WTC11 (cell line): ENCODE measurements at regions not wholly inside any gene's neighbourhood (a gene's known extent, or its start where the extent isn't known, plus 50 kb on each side); places are given as distances from the start of the nearest gene placed in this dataset.

ENCODE experiments used
- ATAC-seq: fragments of 200-7000 bp; cut with Tn5 transposase; 2 replicates; pipeline ENCODE4 v1.10.0; 2021; ENCODE audit warnings: mild to moderate bottlenecking, moderate library complexity
- CTCF ChIA-PET: fragments of 300-600 bp; sonication (Branson Sonifier 250); formaldehyde crosslinking; loops from one replicate; lab custom pipeline; 2021; ENCODE audit warnings: antibody characterized with exemption; lab: Charles Lee
- POLR2A ChIA-PET: fragments of 350-600 bp; sonication (Branson Sonifier 250); formaldehyde crosslinking; loops from one replicate; lab custom pipeline; 2021; ENCODE audit warnings: antibody characterized with exemption; lab: Charles Lee
- DNase-seq: peaks from one replicate; pipeline ENCODE4 v3.0.0; 2021; ENCODE audit warnings: low spot score
- H3K27ac Mint-ChIP-seq: 2 replicates; pipeline ENCODE4 v1.8.0; 2021; ENCODE audit warnings: mixed read lengths
- H3K27me3 Mint-ChIP-seq: 2 replicates; pipeline ENCODE4 v1.8.0; 2021; ENCODE audit warnings: low read depth, mild to moderate bottlenecking, moderate library complexity, mixed read lengths
- H3K36me3 Mint-ChIP-seq: 2 replicates; pipeline ENCODE4 v1.8.0; 2021; ENCODE audit warnings: mixed read lengths
- H3K4me1 Mint-ChIP-seq: 2 replicates; pipeline ENCODE4 v1.8.0; 2022; ENCODE audit warnings: mixed read lengths
- H3K4me3 Mint-ChIP-seq: 2 replicates; pipeline ENCODE4 v1.8.0; 2021; ENCODE audit warnings: mild to moderate bottlenecking, moderate library complexity, mixed read lengths
- H3K9me3 Mint-ChIP-seq: 2 replicates; pipeline ENCODE4 v1.8.0; 2021; ENCODE audit warnings: mixed read lengths
- AR ChIP-seq: fragments of 250-450 bp; sonication (Bioruptor Pico); IDR thresholded peaks from 2 replicates; pipeline ENCODE4 v1.9.0; 2021; ENCODE audit warnings: mild to moderate bottlenecking
- CREB1 ChIP-seq: sonication (generic); formaldehyde crosslinking; IDR thresholded peaks from 2 replicates; pipeline ENCODE4 v1.8.0; 2023; ENCODE audit warnings: mild to moderate bottlenecking, missing genetic modification reagents
- CTCF ChIP-seq: fragments of 200-600 bp; IDR thresholded peaks from 2 replicates; pipeline ENCODE4 v1.8.0; 2022; ENCODE audit warnings: antibody characterized with exemption
- EMX1 ChIP-seq: fragments of 250-450 bp; sonication (Bioruptor Pico); IDR thresholded peaks from 2 replicates; pipeline ENCODE4 v1.8.0; 2021; ENCODE audit warnings: mild to moderate bottlenecking
- GABPB1 ChIP-seq: sonication (generic); formaldehyde crosslinking; IDR thresholded peaks from 2 replicates; pipeline ENCODE4 v1.8.1; 2023; ENCODE audit warnings: mild to moderate bottlenecking, missing genetic modification reagents
- GTF2I ChIP-seq: fragments of 250-450 bp; sonication (Bioruptor Pico); conservative IDR thresholded peaks from 2 replicates; pipeline ENCODE4 v1.4.0; 2021; ENCODE audit warnings: mild to moderate bottlenecking
- MXD4 ChIP-seq: fragments of 250-450 bp; sonication (Bioruptor Pico); IDR thresholded peaks from 2 replicates; pipeline ENCODE4 v1.8.0; 2021; ENCODE audit warnings: mild to moderate bottlenecking, moderate library complexity, borderline replicate concordance
- NFE2L1 ChIP-seq: sonication (generic); formaldehyde crosslinking; IDR thresholded peaks from 2 replicates; pipeline ENCODE4 v1.8.1; 2023; ENCODE audit warnings: missing genetic modification reagents
- NFYB ChIP-seq: sonication (generic); formaldehyde crosslinking; conservative IDR thresholded peaks from 2 replicates; pipeline ENCODE4 v1.8.0; 2022; ENCODE audit warnings: low read depth, missing genetic modification reagents
- RORB ChIP-seq: fragments of 250-450 bp; sonication (Bioruptor Pico); IDR thresholded peaks from 2 replicates; pipeline ENCODE4 v1.9.0; 2021; ENCODE audit warnings: mild to moderate bottlenecking
- TP53 ChIP-seq: sonication (generic); formaldehyde crosslinking; IDR thresholded peaks from 2 replicates; pipeline ENCODE4 v1.8.1; 2023; ENCODE audit warnings: mild to moderate bottlenecking, missing genetic modification reagents
- USF1 ChIP-seq: sonication (generic); formaldehyde crosslinking; IDR thresholded peaks from 2 replicates; pipeline ENCODE4 v1.8.0; 2022; ENCODE audit warnings: mild to moderate bottlenecking, missing genetic modification reagents
- USF2 ChIP-seq: sonication (generic); formaldehyde crosslinking; IDR thresholded peaks from 2 replicates; pipeline ENCODE4 v1.8.1; 2023; ENCODE audit warnings: mild to moderate bottlenecking, missing genetic modification reagents, moderate library complexity
- ZNF121 ChIP-seq: sonication (generic); formaldehyde crosslinking; IDR thresholded peaks from 2 replicates; pipeline ENCODE4 v1.8.0; 2023; ENCODE audit warnings: missing genetic modification reagents
- ZNF425 ChIP-seq: fragments of 250-450 bp; sonication (Bioruptor Pico); conservative IDR thresholded peaks from 2 replicates; pipeline ENCODE4 v1.9.0; 2021; ENCODE audit warnings: mild to moderate bottlenecking
- ZNF671 ChIP-seq: fragments of 250-450 bp; sonication (Bioruptor Pico); IDR thresholded peaks from 2 replicates; pipeline ENCODE4 v1.8.0; 2021; ENCODE audit warnings: mild to moderate bottlenecking

GRCh38 chr2:181785691-181786344, 105.5 kb upstream of the NEUROD1 start:
- POLR2A ChIA-PET: no interaction called here
- ATAC-seq (no peak), DNase-seq (no peak)
- Mint-ChIP-seq H3K4me3 (no peak overlapping the region), H3K36me3 (no peaks in the 10 kb centered on the region), H3K4me1 (peaks cover 6% of the 10 kb centered on the region; the same call in 1 of the 2 replicates), H3K27me3 (no peaks in the 10 kb centered on the region; the same call in 1 of the 2 replicates), H3K27ac (no peak overlapping the region), H3K9me3 (no peaks in the 10 kb centered on the region)
- CTCF ChIA-PET: no interaction called here
- no peak for TF ChIP-seq MXD4 (CRISPR knock-in tag)
- TF ChIP-seq EMX1: no peak
- no peak for TF ChIP-seq NFE2L1 (CRISPR knock-in tag)

- ATAC-seq: no peak
- POLR2A ChIA-PET: no interaction called here
- H3K36me3 Mint-ChIP-seq: no peaks in the 10 kb centered on the region
- no peak for TF ChIP-seq ZNF121 (CRISPR knock-in tag)
- TF ChIP-seq USF1 (CRISPR knock-in tag): no peak
- peak; percentile 55 for TF ChIP-seq GABPB1
- TF ChIP-seq, all 79 proteins: peak for 1
- no peaks in the 10 kb centered on the region for H3K27me3 Mint-ChIP-seq
- no peaks in the 10 kb centered on the region for H3K9me3 Mint-ChIP-seq
- H3K4me3 Mint-ChIP-seq: no peak overlapping the region
- H3K4me1 Mint-ChIP-seq: peaks cover 7% of the 10 kb centered on the region; the same call in 1 of the 2 replicates
- no peak overlapping the region for H3K27ac Mint-ChIP-seq
- no peak for DNase-seq
- CTCF ChIA-PET: no interaction called here
These were observed 104.9 kb upstream of the ITPRID2 start for GRCh38 chr2:181786371-181787228.

GRCh38 chr2:181787310-181788048, 104.1 kb upstream of the ITPRID2 start:
- ChIA-PET POLR2A (no interaction called here), CTCF (no interaction called here)
- Mint-ChIP-seq H3K9me3 (peaks cover 7% of the 10 kb centered on the region), H3K36me3 (no peaks in the 10 kb centered on the region), H3K27ac (no peak overlapping the region), H3K4me3 (no peak overlapping the region), H3K27me3 (no peaks in the 10 kb centered on the region), H3K4me1 (peaks cover 7% of the 10 kb centered on the region; the same call in 1 of the 2 replicates)
- DNase-seq (no peak), ATAC-seq (no peak)
- TF ChIP-seq ZNF671 (CRISPR knock-in tag) (no peak), RORB (no peak), NFE2L1 (CRISPR knock-in tag) (no peak), GTF2I (CRISPR knock-in tag) (no peak), CTCF (no peak)

- Mint-ChIP-seq H3K27me3 (no peaks in the 10 kb centered on the region), H3K4me3 (no peak overlapping the region), H3K9me3 (peaks cover 16% of the 10 kb centered on the region), H3K27ac (no peak overlapping the region), H3K36me3 (peaks cover 6% of the 10 kb centered on the region), H3K4me1 (0 out of 2 replicates have a peak, but pooled peaks cover 3% of the 10 kb centered on the region)
- ChIA-PET POLR2A (no interaction called here), CTCF (no interaction called here)
- ATAC-seq (no peak), DNase-seq (no peak)
- TF ChIP-seq CREB1 (no peak), TP53 (CRISPR knock-in tag) (no peak), USF2 (CRISPR knock-in tag) (no peak), ZNF425 (CRISPR knock-in tag) (no peak), AR (CRISPR knock-in tag) (no peak), NFE2L1 (CRISPR knock-in tag) (no peak), NFYB (CRISPR knock-in tag) (no peak)
These were observed 102.5 kb upstream of the ITPRID2 start for GRCh38 chr2:181788897-181789555.
